GM21423 (cell line): ENCODE measurements at regions not wholly inside any gene's neighbourhood (a gene's known extent, or its start where the extent isn't known, plus 50 kb on each side); places are given as distances from the start of the nearest gene placed in this dataset.
"Not testable (repeated sequence)": the region's sequence is repeated elsewhere in the genome, so short reads cannot be mapped to it uniquely, and the experiment has no call there.

ENCODE experiments used
- ATAC-seq: cut with Tn5 transposase; IDR thresholded peaks from one replicate; pipeline ENCODE4 v1.9.1; 2021; ENCODE audit warnings: mild to moderate bottlenecking, moderate library complexity; ENCODE audit not compliant: unreplicated experiment

DNA sequence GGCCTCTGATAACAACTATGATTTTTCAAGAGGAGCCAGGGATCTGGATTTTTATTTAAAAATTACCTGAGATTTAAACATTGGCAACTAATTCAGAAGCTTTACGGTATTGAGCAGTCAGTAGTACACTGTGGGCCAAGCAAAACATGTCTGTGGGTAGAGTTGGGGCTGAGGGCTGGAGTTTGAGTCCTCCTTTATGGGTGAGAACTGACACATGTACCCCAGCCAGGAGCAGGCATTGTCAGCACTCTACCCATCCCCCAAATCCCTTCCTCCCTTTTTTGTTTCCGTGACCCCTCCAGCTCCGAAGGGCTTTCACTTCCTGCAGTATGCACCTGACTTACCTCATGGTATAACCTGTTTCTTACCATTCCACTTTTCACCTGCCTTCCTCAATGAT, 131.4 kb downstream of the SNX5 start:
- ATAC-seq = no peak

DNA sequence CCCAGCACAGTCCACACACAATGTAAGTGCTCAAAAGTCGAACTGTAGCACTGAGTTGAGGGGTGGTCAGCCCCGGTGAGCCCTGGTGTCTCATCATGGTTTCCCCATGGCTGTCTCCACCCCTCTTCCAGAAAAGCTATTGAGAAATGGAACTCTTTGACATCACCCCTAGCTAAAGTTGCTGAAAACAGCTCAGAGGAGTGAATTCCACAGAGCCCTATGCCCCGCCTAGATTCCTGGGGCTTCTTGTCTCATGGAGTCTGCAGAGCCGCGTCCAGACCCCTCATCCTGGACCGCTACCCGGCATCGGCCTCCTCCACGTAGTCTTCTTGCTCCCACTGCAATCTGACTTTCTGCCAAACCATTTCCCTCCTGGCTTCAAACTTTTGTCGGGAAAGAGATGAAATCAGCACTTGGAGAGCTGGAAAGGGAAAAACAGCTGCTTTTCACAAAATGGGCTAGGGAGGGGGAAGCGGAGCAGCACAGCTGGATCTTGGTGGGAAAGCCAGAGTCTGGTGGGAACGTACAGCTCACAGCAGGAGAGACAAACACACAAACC, 132.2 kb downstream of the SNX5 start:
- no peak for ATAC-seq

DNA sequence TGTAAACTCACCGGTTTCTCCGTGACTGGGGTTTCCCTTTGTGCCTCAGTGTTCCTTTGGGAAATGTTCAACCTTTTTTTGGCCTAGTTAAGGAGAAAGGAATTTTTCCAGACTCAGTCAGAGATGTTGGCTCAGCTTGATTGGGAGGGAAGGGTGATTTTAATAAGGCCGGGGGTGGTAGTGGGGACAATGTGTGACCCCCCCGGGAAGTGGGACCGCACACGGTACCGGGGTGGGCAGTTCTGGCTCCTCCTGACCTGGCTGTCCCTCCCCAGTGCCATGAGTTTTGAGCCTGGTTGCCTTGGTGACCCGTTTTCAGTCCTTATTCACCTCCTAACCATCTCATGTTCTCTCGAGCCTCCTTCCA, 132.7 kb downstream of the SNX5 start:
- no peak for ATAC-seq

- no peak for ATAC-seq
These were observed 133.2 kb downstream of the SNX5 start for GRCh38 chr20:17835240-17835933.

DNA sequence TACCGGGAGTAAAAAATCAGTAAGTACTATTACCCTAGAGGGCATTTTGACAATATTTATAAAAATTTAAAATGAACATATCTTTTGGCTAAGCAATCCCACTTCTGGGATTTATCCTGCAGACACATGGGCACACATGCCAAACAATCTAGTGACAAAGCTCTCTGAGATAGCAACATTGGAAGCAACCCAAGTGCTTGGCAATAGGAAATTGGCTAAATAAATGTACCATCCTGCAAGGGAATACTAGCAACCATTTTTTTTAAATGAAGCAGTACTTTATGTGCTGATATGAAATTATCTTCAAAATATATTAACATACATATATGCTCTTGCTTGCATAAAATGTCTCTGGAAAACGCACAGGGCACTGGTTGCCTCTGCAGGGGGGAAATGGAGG, 133.8 kb downstream of the SNX5 start:
- no peak for ATAC-seq

- no peak for ATAC-seq
These were observed 133.4 kb downstream of the BANF2 start for GRCh38 chr20:17833036-17833674.

GRCh38 chr20:17832236-17832915, 132.6 kb downstream of the BANF2 start:
- no peak for ATAC-seq

DNA sequence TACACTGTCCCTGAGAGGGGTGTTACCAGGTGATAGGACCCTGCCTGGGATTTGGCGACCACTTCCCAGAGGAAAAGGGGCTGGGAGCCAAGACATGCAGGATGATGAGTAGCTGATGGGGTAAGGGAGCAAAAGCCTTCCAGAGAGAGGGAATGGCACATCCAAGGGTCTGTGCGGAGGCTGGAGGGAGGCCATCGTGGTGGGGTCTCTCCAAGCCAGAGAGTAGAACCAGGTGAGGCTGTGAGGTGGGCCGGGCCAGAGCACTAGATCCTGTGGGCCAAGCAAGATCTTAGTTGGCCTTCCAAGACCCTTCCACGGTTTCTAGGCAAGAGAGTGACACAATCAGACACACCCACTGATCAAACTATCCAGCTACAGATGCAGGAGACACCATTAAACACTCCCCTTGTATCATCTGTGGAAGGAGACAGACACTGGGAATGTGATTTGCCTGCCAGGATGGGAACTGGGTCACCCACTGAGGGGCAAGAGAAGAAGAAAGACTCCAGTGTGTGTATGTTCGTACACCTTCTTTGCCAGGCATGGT, 128.9 kb downstream of the BANF2 start:
- no peak for ATAC-seq

DNA sequence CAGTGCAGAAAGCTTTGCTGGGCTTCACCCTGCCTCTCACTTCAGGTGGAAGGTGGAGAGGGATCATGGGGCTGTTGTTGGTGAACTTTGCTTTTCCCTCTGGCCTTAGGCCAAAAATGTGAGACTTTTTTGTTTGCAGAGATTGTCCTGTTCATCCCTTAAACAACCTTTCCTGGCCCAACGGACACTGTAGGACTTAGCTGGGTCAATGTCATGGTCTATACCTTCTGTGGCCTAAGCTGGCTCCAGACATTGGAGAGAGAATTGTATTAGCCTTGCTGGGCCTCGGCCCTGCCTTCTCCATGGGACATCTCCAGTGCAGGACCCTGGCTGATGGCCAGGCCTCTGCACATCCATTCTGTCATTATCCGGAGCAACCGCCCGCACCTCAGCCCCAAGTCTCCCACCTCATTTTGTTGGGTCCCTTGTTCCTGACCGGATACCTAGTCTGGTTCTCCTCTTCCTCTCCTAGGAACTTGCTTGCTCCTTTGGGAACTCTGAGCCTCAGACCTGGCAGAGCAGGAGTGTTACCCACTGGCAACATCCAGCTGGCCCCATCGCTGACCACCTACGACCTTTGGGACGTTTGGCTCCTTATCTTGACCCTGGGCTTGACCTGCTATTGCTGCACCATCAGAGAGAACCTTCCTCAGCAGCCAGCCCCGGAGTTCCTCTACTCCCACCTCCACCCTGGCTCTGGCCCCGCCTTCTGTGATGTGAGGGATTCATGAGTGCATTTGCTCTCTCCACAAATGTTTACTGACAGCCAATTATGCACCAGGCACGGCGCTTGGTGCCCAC, 128.2 kb downstream of the BANF2 start:
- ATAC-seq = no peak

DNA sequence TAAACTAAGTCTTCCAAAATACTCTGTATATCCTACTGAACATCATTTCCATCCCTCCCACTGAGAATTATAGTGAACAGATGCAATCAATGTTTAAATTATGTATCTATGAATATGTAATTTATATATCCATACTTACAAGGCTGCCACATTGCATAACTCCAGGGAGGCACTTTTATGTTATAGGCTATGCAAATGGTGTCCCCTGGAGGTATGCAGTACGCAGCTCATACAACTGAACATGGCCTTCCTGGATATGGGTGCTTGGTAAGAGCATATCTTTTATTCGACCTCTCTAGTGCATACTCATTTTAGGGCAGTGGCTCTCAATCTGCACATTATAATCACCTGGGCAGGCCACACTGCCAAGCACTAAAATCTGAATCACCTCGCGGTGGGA, 127.3 kb downstream of the BANF2 start:
- no peak for ATAC-seq

- ATAC-seq = peak; percentile 94
These were observed 126.4 kb downstream of the BANF2 start for GRCh38 chr20:17825960-17826843.

- no peak for ATAC-seq
These were observed 125.6 kb downstream of the BANF2 start for GRCh38 chr20:17825252-17825959.

- ATAC-seq = no peak
These were observed 125.0 kb downstream of the BANF2 start for GRCh38 chr20:17824676-17825251.

- ATAC-seq = no peak
These were observed 123.8 kb downstream of the BANF2 start for GRCh38 chr20:17823409-17824144.

- no peak for ATAC-seq
These were observed 123.0 kb downstream of the BANF2 start for GRCh38 chr20:17822540-17823408.

DNA sequence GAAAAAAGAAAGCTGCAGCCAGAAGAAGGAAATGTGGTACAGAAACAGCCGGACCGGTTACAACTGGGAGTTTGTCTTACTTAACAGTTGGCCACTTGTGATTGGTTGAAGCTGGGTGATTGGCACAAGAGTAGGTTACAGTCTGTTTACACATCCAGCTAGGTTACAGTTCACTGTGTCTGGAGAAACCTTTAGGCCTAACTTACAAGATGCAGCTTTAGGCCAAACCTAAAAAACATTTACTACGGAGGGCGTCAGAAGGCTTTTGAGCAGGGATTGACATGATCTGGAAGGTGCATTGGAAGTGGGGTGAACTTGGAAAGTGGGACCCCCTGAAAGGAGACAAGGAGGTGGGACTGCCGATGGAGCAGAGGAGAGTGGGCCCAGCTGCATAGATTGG, 122.3 kb downstream of the BANF2 start:
- ATAC-seq = no peak

DNA sequence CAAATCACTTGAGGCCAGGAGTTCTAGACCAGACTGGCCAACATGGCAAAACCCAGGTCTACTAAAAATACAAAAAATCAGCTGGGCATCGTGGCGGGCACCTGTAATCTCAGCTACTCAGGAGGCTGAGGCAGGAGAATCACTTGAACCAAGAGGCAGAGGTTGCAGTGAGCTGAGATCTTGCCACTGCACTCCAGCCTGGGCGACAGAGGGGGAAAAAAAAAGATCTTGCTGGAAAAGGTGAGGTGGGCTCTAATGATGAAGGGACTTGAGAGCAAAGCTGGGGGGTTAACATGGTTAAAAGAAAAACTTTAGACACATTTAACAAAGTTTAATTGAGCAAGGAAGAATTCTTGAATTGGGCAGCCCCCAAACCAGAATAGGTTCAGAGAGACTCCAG, 121.8 kb downstream of the BANF2 start:
- not testable (repeated sequence) for ATAC-seq
